Fibroblast of skin of right biceps (primary cell): ENCODE measurements at regions not wholly inside any gene's neighbourhood (a gene's known extent, or its start where the extent isn't known, plus 50 kb on each side); places are given as distances from the start of the nearest gene placed in this dataset.
"Not testable (repeated sequence)": the region's sequence is repeated elsewhere in the genome, so short reads cannot be mapped to it uniquely, and the experiment has no call there.

Experiments used
- DNase-seq: peaks from one replicate; pipeline ENCODE4 v3.0.0-alpha.2; 2013

- peak; percentile 37 for DNase-seq
Measured at GRCh38 chr3:157856078-157856939, 249.9 kb downstream of the SHOX2 start.

- DNase-seq: not testable (repeated sequence)
Measured at GRCh38 chr3:157845839-157846238, 260.4 kb downstream of the SHOX2 start.

- DNase-seq: peak; percentile 65
Measured at GRCh38 chr3:157844800-157845565, 261.2 kb downstream of the SHOX2 start.

- no peak for DNase-seq
Measured at GRCh38 chr3:157844216-157844615, 262.0 kb downstream of the SHOX2 start.

GRCh38 chr3:157841029-157841428, 265.2 kb downstream of the SHOX2 start:
- no peak for DNase-seq

GRCh38 chr3:157840564-157840963, 265.7 kb downstream of the SHOX2 start:
- DNase-seq: no peak

GRCh38 chr3:157838457-157838856, 267.8 kb downstream of the SHOX2 start:
- DNase-seq: no peak

GRCh38 chr3:157837336-157837735, 268.9 kb downstream of the SHOX2 start:
- DNase-seq: no peak

- DNase-seq: no peak
Measured at GRCh38 chr3:157836022-157836421, 270.2 kb downstream of the SHOX2 start.

- DNase-seq: peak; percentile 90
Measured at GRCh38 chr3:157832588-157832987, 273.6 kb downstream of the SHOX2 start.

GRCh38 chr3:157830556-157831236, 275.5 kb downstream of the SHOX2 start:
- DNase-seq: no peak

GRCh38 chr3:157829786-157830185, 276.4 kb downstream of the SHOX2 start:
- DNase-seq: no peak

GRCh38 chr3:157824281-157824680, 281.9 kb downstream of the SHOX2 start:
- no peak for DNase-seq

GRCh38 chr3:157823050-157823449, 283.2 kb downstream of the SHOX2 start:
- no peak for DNase-seq

GRCh38 chr3:157820157-157820517, 286.1 kb downstream of the SHOX2 start:
- DNase-seq: no peak

GRCh38 chr3:157819270-157820156, 286.7 kb downstream of the SHOX2 start:
- DNase-seq: no peak

- DNase-seq: no peak
Measured at GRCh38 chr3:157816896-157817295, 289.3 kb downstream of the SHOX2 start.

- no peak for DNase-seq
Measured at GRCh38 chr3:157816296-157816695, 289.9 kb downstream of the SHOX2 start.

GRCh38 chr3:157815739-157816138, 290.5 kb downstream of the SHOX2 start:
- DNase-seq: no peak

GRCh38 chr3:157810924-157811718, 295.1 kb downstream of the SHOX2 start:
- DNase-seq: no peak

- DNase-seq: peak; percentile 58
Measured at GRCh38 chr3:157807280-157807679, 298.9 kb downstream of the SHOX2 start.

- DNase-seq: no peak
Measured at GRCh38 chr3:157805538-157805937, 300.7 kb downstream of the SHOX2 start.
